ENCODE measurements at regions not wholly inside any gene's neighbourhood (a gene's known extent, or its start where the extent isn't known, plus 50 kb on each side); places are given as distances from the start of the nearest gene placed in this dataset.

DNA sequence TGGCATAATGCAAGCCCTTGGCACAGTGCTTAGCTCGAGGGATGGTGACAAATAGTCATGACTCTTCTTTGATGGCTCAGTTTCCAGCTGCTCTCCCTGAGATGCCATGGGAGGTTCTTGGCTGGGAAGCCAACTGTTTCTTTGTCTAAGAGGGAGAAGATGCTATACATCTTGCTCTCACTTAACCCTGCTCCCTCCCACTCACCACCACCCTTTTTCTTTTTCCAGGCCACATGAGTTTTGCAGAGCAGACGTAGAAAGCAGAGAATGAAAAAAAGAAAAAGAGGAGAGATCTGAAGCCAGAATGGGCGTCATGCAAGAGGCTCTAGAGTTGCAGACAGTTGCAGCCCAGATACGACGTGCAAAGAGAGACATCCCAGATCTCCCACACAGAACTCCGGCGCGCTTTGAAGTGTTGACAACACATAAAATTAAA is 160.5 kb downstream of the FGF18 start:
- no peak for DNase-seq (ENCODE audit: low read depth, low spot score)

DNA sequence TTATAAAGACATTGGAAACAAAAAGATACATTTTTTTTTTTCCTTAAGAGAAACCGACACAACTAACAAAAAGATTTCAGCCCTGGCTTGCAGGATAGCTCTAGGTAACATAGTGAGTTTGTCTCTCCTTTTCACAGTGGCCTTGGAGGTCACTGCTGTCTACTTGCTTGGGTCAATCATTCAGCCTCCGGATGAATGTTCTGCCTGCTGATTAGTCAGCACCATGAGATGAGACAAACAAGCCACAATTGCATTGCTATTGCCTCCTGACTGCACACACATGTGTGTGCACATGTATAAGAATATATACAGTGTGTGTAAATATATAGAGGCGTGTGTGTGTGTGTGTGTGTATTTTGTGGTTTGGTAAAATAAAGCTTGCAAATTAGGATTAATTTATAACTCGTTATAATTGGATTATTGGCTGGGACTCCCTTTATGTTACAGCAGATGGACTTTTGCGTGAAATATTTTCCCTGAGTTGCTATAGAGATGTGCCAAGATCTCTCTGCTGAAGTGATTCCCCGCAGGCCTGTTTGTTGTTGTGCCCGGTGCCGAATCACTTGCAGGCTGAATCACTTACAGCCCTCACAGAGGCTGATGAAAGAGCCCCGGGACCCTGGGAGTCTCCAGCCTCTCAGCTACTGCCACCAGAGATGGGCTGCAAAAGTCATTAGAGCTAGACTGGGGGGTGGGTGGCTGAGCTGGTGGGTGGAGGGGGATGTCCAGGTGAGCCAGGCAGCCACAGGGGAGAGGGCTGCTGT is 161.2 kb downstream of the FGF18 start:
- DNase-seq (ENCODE audit: low read depth, low spot score), result no peak

DNA sequence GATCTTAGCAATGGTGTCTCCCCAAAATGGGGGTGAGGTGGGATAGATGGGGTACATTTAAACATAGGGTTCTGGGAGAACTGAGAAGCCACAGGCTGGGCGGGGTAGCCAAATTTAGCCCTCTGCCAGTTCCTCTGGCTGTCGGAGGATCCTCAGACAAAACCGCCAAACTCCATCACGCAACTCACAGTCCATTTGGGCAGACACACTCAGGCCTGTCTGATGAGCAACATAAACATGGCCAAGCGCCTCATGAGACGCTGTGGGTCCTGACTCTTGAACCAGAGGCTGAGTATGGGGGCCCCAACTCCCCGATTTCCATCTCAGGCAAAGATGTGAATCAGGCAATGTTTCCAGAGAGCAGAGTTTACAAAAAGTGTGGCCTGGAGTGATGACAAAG is 162.3 kb downstream of the FGF18 start:
- no peak for DNase-seq (ENCODE audit: low read depth, low spot score)

DNA sequence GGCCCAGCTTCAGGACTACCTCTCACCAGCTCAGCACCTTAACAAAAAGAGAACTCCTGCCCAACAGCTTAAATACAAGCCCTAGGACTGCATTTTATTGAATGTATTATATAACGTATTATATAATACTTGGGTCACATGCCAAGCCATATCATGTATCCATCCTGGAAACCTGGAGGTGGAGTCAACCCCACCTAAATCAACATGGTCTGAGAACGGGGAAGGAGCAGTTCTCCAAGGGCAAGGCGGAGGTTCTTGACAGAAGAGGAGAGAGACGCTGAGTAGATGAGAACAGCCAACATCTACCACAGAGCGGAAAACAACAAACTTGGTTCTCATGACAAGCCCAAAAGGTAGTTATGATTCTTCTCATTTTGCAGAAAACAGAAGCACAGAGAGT is 163.4 kb downstream of the FGF18 start:
- no peak for DNase-seq (ENCODE audit: low read depth, low spot score)

DNA sequence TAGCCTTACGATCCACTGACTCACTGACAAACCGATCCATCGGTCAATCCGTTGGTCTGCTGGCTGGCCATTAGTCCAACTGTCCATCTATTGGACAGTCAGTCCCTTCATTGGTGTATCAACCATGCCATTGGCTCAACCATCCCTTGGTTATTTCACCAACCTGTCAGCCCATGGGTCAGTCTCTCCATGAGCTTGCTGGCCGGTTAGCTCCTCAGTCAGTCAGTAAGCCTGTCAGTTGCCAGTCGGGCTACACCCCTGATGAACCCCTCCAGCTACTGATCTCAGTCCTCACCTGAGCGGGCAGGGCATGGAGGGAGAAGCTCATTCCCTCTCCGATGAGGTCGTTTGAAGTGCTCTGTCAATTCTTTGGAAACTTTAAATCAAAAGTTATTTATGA is 166.5 kb downstream of the FGF18 start:
- DNase-seq (ENCODE audit: low read depth, low spot score), result no peak

DNA sequence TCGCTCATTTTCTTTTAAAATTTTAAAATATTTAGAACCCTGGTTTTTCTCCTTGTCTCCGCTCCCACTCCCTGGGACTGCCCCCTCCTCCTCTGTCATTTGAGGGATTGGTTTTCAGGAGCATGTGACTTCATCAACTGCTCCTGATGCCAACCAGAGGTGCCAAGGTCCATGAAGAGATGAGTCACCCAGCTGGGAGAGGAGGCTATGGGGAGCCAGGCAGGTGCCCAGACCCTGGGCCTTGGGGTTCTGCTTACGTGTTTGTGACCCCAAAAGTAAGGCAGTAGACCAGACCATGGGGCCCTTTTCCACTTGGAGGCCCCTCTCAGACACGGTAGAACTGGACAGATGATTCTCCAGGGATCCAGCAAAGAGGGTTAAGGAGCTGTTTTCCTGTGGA is 167.0 kb downstream of the FGF18 start:
- DNase-seq (ENCODE audit: low read depth, low spot score), result no peak

DNA sequence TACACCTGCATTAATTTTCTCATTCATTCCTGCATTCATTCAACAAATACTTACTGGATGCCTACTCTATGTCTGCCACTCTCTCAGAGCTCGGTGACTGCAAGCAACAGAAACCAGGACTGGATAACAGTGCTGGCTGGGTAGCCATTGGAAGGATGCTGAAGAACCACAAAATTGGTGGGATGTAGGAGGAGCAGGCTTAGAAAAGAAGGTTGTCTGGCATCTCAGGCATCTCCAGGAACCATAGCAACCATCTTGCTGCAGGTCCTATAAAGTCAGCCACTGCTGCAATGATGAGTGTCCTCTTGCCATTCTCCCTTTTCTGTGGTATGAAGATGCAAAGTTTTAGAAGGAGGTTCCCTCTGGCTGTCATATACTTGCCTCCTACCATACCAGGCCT is 168.6 kb downstream of the FGF18 start:
- no peak for DNase-seq (ENCODE audit: low read depth, low spot score)

DNA sequence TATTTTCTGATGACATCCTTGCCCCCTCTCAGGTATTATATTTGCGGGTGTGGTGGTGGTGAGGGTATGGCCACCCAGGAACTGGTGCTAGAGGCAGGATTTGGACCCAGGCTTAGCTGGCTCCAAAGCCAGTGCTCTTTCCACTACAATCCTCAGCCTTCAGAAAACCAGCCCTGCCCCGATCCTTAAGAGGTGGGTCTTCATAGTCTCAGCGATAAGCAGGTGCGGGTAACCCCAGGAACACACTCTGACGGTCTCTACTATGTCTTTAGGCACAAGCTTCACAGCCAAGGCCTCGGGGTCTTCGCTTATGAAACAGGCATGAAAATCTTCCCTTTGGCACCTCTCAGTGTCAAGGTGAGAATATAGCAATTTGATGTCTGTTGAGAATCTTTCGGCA is 169.3 kb downstream of the FGF18 start:
- DNase-seq (ENCODE audit: low read depth, low spot score), result no peak

DNA sequence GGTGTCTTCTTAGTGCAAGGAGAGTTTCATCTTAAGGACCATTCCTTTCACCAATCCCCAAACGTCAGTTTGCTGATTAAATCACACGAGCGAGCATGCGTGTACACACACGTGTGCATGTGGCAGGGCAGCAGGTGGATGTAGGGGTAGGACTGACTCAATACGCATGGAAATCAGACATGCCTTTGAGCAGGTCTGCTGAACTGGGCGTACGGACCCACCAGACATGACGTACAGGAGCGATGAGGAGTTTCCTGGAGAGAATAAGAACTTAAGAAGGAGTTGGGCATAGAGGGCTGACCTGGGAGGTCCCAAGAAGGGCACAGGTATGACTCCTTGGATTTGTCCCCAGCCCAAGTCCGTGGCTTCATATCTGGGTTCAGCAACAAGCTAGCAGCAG is 170.0 kb downstream of the FGF18 start:
- no peak for DNase-seq (ENCODE audit: low read depth, low spot score)

DNA sequence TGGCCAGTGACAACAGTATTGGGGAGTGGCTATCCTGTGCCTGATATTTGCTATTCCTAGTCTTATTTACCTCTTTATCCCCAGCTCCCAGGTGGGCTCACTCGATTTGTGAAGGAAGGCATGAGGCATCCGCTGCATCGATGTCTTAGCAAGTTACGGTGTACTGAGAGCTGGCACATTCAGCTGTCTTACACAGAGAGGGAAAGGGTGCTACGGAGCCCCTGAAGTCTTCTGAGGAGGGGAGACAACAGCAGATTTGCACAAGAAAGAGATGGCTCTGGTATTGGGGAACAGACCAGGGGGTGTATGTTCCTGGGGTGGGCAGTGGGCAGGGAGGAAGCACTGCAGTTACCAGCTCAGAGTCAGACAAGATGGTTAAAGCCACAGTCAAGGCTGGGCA is 172.6 kb downstream of the FGF18 start:
- no peak for DNase-seq (ENCODE audit: low read depth, low spot score)

DNA sequence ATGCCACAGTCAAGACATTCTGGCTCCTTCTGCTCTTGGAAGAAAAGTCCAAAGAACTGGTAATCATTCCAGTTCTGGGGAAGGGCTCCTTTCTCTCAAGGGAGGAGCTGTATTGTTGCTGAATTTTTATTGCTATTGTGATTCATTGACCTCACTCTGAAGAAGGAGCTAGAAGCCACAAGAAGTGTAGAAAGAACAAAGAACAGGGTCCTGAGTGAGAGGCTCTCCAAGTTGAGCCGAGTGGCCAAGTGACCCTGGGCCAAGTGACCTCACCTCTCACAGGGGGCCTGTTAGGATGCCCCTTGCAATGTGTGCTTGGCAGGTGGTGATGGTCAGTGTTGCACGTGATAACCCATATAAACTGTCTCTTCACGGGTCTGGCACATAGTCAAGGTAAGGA is 173.3 kb downstream of the FGF18 start:
- DNase-seq (ENCODE audit: low read depth, low spot score), result no peak

DNA sequence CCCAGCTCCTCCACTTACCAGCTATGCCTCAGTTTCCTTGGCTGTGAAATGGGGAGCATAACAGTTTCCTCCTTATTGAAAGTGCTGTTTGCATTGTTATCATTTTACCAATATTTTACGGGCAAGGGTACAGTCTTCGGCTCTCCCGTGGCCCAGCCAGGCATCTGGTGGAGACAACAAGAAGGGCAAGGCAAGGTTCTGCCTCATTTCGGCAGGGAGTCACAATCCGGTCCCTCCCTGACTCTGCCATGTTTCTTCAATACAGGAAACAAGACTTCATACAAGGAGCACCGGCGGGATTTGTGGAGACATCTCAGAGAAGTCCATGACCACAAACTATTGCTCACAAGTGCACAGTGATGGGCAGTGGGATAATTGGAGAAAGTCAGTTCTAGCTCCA is 174.0 kb downstream of the FGF18 start:
- DNase-seq (ENCODE audit: low read depth, low spot score), result no peak

DNA sequence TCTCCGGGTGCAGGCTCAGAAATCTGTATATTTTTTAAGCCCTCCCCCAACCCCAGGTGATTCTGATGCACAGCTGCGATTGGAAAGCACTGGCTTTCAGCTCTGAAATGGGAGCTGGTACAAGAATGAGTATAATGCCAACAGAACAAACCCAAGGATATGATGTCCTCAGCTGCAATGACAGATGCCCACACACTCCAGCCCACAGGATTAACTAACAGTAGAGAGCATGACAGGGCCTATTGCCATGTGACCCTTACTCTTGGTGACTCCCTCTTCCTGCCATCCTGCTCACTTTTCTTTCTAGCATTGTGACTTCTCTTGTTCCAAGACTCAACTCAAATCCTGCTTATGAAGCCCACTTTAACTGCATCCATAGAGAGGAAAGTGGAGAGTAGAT is 174.5 kb downstream of the FGF18 start:
- no peak for DNase-seq (ENCODE audit: low read depth, low spot score)

DNA sequence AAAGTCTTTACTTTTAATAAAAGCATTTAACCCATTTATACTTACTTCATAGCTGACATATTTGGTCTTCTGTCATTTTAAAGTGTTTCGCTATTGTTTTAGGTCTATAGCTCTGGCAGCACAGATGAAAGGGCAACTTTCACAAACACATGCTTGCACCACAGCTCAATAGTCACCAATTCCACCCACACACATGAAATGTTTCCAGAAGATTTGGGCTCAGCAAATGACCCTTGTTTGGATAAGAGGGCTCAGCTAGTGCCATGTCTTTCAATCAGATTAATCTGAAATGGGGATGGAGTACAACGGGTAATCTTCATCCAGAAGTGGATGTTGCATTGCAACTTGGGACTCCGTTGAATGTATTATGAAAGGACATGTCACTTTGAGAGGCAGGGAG is 176.0 kb downstream of the FGF18 start:
- DNase-seq (ENCODE audit: low read depth, low spot score), result no peak

DNA sequence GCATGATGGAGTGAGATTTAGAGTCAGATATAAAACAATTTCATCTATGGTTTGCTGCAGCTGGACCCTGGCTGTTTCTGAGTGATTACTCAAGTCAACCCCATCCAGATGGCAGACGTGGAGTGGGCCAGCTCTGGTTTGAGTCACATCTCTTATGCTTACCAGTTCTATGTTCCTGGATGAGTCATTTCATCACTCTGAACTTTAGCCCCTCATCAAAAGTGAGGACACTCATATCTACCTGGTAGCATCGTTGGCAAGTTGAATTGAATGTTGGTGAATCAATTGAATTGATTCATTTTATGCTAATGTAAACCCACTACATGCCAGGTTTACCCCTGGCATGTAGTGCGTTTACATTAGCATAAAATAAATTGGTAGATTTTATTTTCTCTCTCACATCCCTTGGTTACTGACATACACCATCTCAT is 176.4 kb downstream of the FGF18 start:
- DNase-seq (ENCODE audit: low read depth, low spot score), result no peak

DNA sequence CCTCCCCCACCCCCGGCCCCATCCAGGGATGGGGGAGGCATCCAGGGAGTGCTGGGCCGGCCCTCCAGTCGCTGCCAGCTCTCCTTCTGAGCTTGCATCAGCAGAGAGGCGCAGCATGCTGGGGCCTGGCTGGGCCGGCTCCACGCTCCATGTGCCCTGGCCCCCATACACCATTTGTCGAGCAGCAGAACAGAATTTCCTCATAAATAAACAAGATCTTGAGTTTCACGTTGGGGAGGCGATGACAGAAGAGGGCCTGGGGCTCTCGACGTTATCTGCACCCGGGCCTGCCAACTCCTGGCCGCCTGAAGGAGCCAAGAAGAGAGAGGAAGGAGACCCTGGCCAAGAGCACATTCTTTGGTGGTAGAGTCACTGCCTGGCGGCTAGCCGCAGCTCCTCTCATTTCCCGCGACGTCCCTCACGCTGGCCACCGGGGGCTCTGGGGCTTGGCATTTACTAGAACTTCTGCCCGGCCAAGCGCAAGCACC is 177.0 kb downstream of the FGF18 start:
- DNase-seq (ENCODE audit: low read depth, low spot score), result no peak

DNA sequence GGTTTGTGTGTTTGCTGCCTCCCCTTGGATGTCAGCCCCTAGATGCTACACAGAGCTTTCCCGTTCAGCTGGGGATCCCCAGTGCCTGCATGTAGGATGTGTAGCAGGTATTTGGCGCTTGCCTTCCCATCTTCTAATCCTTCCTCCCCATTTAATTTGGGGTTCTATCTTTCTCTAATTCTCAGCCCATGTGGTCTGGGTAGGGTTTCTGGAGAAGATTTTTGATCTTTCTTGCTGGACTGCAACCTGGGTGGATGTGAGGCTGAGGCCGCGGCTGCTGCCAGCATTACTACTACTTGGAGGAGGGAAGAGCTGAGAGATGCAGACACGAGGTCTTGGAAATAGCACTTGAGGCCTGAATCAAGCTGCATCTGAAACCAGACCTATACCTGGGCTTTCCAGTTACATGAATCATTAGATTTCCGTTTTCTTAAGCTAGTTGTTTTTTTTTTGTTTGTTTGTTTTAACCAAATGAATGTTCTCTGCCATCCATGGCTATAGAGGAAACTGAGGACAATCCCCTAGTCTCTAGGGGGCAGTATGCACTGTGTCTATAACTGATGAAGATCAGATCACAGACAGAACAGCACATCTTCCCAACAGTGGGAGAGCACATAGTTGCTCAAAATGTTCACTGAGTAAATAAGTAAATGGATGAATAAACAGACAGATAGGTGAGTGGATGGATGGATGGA is 178.6 kb downstream of the FGF18 start:
- no peak for DNase-seq (ENCODE audit: low read depth, low spot score)

DNA sequence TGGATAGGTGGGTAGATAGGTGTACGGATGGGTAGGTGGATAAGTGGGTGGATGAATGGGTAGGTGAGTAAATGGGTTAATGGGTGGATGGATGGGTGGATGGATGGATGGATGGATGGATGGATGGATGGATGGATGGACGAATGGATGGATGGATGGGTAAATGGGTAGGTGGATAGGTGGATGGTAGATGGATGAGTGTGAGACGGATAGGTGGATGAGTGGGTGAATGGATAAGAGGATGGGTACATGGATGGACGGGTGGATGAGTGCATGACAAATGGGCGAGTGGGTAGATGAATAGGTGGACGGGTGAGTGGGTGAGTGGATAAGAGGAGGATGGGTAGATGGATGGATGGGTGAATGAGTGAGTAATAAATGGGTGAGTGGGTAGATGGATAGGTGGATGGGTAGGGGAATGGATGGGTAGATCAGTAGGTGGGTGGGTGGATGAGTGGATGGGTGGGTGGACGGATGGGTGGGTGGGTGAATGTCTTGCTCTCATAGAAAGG is 179.2 kb downstream of the FGF18 start:
- DNase-seq (ENCODE audit: low read depth, low spot score), result no peak

DNA sequence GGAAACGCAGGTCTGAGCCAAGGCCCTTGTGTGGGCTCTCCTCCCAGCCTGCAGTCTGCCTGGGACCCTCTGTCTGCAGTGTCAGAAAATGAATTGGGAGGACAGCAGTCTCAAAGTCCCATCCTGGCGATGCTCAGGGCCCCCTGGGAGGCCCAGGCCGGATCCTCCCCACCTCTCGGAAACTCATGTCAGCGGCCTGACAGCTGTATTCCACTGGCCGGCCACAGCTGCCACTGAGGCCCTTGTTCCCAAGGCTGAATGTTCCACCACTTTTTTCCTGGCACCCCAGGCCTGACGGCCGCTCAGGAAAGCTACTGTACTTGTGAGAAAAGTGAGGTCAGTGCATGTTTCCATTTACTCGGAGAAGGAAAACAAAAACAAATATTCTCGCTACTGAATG is 180.0 kb downstream of the FGF18 start:
- DNase-seq (ENCODE audit: low read depth, low spot score), result no peak

DNA sequence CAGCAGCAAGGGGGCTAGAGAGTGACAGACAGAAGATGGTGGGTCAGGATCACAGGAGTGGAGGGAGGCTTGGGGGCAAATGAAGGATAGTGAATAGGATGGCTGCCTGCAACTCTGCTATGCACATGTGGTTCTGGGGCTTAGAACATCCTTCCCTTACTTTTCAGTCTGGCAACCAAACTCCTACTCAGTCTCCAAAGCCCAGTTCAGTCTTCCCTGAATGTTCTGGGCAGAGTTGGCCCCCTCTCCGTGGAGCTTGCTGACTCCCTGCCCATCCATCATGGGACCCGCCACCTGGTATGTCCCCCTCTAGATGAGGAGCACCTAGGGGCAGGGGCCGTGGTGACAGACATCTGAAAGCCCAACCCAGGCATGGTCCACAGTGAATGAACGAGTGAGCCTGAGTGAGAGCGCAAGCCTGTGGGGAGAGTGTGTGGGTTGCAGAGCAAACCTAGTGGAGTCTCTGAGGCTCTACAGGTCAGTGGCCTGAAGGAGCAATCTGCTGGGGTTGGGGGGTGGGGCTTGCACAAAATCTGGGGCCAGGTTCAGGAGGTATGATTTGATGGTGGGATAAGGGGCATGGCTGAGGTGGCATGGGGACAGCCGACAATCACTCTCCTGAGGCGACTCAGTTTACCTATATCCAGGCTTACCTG is 180.6 kb downstream of the FGF18 start:
- no peak for DNase-seq (ENCODE audit: low read depth, low spot score)

DNA sequence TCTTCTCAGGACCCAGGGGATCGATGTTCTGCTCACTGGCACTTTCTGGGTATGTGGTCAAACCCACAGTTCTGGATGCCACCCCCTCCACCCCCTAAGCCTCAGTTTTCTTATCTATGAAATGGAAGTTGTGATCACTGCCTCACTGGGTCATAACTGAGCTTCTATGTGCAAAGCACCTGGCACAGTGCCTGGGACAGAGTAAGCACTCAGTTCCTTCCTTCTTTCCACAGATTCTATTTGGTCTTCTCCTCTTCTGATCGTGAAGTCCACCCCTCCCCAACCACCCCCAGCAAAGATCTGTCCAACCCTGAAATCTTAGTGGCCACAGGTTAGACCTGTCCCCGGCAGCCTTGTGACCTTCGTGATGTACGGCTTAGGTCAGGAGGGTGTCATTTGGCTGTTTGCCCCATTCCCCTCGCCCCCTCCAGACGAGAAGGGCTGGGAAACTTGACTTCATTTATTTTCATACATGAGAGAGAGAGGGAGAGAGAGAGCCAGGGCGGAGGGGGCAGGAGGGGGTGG is 181.4 kb downstream of the FGF18 start:
- DNase-seq (ENCODE audit: low read depth, low spot score), result no peak

DNA sequence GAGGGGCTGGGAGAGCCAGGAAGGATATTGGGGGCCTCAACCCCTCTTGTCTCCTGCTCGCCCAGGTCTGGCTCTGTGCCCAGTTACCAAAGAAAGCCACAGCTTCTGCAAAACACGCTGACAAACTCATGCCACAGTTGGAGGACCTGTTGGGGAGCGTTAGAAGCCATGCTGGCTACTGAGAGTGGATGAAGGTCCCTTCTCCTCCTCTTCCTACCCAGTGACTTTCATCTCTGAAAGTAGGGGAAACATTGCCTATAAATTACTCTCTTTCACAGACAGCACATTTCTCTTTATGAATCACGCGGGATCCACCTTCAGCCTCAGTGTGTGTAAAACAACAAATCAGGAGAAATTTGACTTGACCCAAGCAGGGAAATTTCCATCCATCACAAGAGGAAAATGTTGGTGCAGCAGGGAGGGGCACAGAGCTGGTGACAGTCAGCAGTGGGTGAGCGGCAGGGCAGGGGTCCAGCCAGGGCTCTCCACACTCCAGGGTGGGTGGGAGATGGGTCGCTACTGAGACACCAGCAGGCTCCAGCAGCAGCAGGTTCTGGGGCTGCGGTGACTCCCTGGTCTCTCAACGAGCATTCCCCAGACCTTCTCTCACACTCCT is 181.9 kb downstream of the FGF18 start:
- no peak for DNase-seq (ENCODE audit: low read depth, low spot score)
